ENCODE measurements at regions not wholly inside any gene's neighbourhood (a gene's known extent, or its start where the extent isn't known, plus 50 kb on each side); places are given as distances from the start of the nearest gene placed in this dataset.

DNA sequence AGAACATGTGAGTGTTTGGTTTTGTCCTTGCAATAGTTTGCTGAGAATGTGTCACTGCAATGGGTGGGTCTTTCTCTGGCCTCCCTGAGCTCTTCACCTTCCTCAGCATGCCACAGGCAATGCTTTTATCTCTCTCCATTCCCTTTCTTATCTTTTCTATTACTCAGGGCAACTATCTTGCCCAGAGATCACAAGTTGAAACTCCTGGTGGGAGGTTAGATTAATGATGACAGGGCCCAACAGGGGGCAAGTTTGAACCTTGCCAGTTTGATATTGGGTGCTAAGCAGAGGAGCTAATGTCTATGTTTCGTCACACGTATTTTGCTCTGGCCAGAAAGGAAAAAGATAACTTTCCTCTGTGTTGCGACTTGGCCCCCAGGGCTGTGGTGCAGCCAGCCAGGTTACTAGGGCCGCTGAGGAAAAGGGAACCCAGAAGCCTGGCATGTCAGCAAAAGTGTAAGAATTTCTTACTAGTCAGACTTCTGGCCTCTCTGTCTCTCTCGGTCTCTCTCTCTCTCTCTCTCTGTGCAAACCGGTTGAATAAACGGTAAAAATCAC lies 299.3 kb upstream of the POU5F2 start:
- no peak for TF ChIP-seq RFX5 (IDR thresholded peaks at IDR 0.05)
- TF ChIP-seq RAD21 (conservative IDR thresholded peaks at IDR 0.05 in 1 of 2, IDR thresholded peaks at IDR 0.05 in 1 of 2) = no peak
- TF ChIP-seq ESRRA (IDR thresholded peaks at IDR 0.05; ENCODE audit: borderline replicate concordance, low read length) = no peak
- TF ChIP-seq FOSL2 (IDR thresholded peaks at IDR 0.05) = no peak
- TF ChIP-seq FOSL2 (CRISPR knock-in tag; IDR thresholded peaks at IDR 0.05) = no peak
- TF ChIP-seq HOXB13 (CRISPR knock-in tag; IDR thresholded peaks at IDR 0.05; ENCODE audit: low read depth) = no peak
- TF ChIP-seq HOXA7 (CRISPR knock-in tag; IDR thresholded peaks at IDR 0.05) = no peak
- TF ChIP-seq, protein P1, sequence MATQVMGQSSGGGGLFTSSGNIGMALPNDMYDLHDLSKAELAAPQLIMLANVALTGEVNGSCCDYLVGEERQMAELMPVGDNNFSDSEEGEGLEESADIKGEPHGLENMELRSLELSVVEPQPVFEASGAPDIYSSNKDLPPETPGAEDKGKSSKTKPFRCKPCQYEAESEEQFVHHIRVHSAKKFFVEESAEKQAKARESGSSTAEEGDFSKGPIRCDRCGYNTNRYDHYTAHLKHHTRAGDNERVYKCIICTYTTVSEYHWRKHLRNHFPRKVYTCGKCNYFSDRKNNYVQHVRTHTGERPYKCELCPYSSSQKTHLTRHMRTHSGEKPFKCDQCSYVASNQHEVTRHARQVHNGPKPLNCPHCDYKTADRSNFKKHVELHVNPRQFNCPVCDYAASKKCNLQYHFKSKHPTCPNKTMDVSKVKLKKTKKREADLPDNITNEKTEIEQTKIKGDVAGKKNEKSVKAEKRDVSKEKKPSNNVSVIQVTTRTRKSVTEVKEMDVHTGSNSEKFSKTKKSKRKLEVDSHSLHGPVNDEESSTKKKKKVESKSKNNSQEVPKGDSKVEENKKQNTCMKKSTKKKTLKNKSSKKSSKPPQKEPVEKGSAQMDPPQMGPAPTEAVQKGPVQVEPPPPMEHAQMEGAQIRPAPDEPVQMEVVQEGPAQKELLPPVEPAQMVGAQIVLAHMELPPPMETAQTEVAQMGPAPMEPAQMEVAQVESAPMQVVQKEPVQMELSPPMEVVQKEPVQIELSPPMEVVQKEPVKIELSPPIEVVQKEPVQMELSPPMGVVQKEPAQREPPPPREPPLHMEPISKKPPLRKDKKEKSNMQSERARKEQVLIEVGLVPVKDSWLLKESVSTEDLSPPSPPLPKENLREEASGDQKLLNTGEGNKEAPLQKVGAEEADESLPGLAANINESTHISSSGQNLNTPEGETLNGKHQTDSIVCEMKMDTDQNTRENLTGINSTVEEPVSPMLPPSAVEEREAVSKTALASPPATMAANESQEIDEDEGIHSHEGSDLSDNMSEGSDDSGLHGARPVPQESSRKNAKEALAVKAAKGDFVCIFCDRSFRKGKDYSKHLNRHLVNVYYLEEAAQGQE (IDR thresholded peaks at IDR 0.05) = no peak
- no peak for TF ChIP-seq HDAC2 (IDR thresholded peaks at IDR 0.05)
- TF ChIP-seq, protein P2, sequence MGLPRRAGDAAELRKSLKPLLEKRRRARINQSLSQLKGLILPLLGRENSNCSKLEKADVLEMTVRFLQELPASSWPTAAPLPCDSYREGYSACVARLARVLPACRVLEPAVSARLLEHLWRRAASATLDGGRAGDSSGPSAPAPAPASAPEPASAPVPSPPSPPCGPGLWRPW (IDR thresholded peaks at IDR 0.05) = no peak
- no peak for TF ChIP-seq RCOR1 (IDR thresholded peaks at IDR 0.05; ENCODE audit: low read depth, low read length)
- no peak for TF ChIP-seq JUN (IDR thresholded peaks at IDR 0.05)
- TF ChIP-seq FOXS1 (CRISPR knock-in tag; IDR thresholded peaks at IDR 0.05) = no peak
- TF ChIP-seq ZC3H11A (IDR thresholded peaks at IDR 0.05) = no peak
- TF ChIP-seq SMC3 (IDR thresholded peaks at IDR 0.05) = no peak
- TF ChIP-seq PHF8 (IDR thresholded peaks at IDR 0.05; ENCODE audit: borderline replicate concordance, low read depth) = no peak
- TF ChIP-seq CEBPB (IDR thresholded peaks at IDR 0.05) = no peak
- TF ChIP-seq, protein P3, sequence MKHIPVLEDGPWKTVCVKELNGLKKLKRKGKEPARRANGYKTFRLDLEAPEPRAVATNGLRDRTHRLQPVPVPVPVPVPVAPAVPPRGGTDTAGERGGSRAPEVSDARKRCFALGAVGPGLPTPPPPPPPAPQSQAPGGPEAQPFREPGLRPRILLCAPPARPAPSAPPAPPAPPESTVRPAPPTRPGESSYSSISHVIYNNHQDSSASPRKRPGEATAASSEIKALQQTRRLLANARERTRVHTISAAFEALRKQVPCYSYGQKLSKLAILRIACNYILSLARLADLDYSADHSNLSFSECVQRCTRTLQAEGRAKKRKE (CRISPR knock-in tag; IDR thresholded peaks at IDR 0.05; ENCODE audit: low read depth) = no peak
- no peak for TF ChIP-seq FOSB (CRISPR knock-in tag; IDR thresholded peaks at IDR 0.05)
- no peak for TF ChIP-seq HEYL (CRISPR knock-in tag; IDR thresholded peaks at IDR 0.05)
- no peaks in the 10 kb centered on the region for H3K9me3 ChIP-seq
- H3K27ac ChIP-seq = no peak overlapping the region
- no peaks in the 10 kb centered on the region for H3K4me1 ChIP-seq
- POLR2A ChIA-PET = no interaction called here
- ATAC-seq = no peak
- no peak overlapping the region for H3K4me2 ChIP-seq
- CTCF ChIA-PET = no interaction called here
- no peak overlapping the region for H3K4me3 ChIP-seq
- no peak for FAIRE-seq
- DNase-seq (ENCODE audit: low read depth in 1 of 2, low spot score in 1 of 2) = no peak
- WGBS (ENCODE audit: missing lambda C conversion rate) = 86% methylated on average over 7 of the region's 7 CpGs

DNA sequence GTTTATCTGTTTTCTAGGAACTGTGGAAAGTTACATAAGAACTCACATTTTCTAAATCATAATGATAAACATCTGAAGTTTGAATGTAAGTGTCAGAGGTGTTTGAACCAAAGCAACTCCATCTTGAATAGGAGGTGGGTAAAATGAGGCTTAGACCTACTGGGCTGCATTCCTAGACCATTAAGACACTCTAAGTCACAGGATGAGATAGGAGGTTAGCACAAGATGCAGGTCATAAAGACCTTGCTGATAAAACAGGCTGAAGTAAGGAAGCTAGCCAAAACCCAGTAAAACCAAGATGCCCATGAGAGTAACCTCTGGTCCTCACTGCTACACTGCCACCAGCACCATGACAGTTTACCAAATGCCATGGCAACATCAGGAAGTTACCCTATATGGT lies 297.7 kb upstream of the POU5F2 start:
- TF ChIP-seq NFE2L2 (conservative IDR thresholded peaks at IDR 0.05; ENCODE audit: low read length) (no peak), RAD21 (conservative IDR thresholded peaks at IDR 0.05 in 1 of 2, IDR thresholded peaks at IDR 0.05 in 1 of 2) (no peak), PHF8 (IDR thresholded peaks at IDR 0.05; ENCODE audit: borderline replicate concordance, low read depth) (no peak), POLR2A (IDR thresholded peaks at IDR 0.05; ENCODE audit: low read length) (no peak), KDM5A (IDR thresholded peaks at IDR 0.05) (no peak), BHLHE40 (IDR thresholded peaks at IDR 0.05; ENCODE audit: low read depth, low read length) (no peak), MAZ (IDR thresholded peaks at IDR 0.05; ENCODE audit: borderline replicate concordance, low read depth, low read length) (no peak)
- TF ChIP-seq, protein P4, sequence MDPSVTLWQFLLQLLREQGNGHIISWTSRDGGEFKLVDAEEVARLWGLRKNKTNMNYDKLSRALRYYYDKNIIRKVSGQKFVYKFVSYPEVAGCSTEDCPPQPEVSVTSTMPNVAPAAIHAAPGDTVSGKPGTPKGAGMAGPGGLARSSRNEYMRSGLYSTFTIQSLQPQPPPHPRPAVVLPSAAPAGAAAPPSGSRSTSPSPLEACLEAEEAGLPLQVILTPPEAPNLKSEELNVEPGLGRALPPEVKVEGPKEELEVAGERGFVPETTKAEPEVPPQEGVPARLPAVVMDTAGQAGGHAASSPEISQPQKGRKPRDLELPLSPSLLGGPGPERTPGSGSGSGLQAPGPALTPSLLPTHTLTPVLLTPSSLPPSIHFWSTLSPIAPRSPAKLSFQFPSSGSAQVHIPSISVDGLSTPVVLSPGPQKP (IDR thresholded peaks at IDR 0.05; ENCODE audit: low read depth, low read length) = no peak
- TF ChIP-seq, protein P3 (CRISPR knock-in tag; IDR thresholded peaks at IDR 0.05; ENCODE audit: low read depth) = no peak
- no peak overlapping the region for H3K4me3 ChIP-seq
- POLR2A ChIA-PET = no interaction called here
- H3K9me3 ChIP-seq = no peaks in the 10 kb centered on the region
- H3K4me1 ChIP-seq = no peaks in the 10 kb centered on the region
- CTCF ChIA-PET = no interaction called here
- no peak overlapping the region for H3K27ac ChIP-seq
- ATAC-seq (no peak), FAIRE-seq (no peak), DNase-seq (ENCODE audit: low read depth in 1 of 2, low spot score in 1 of 2) (no peak)
- H3K4me2 ChIP-seq = no peak overlapping the region
